Hepatocyte (in vitro differentiated cells): ENCODE measurements at regions not wholly inside any gene's neighbourhood (a gene's known extent, or its start where the extent isn't known, plus 50 kb on each side); places are given as distances from the start of the nearest gene placed in this dataset.

Experiments used
- DNase-seq: peaks from one replicate; pipeline ENCODE4 v3.0.0-alpha.2; 2016; ENCODE audit warnings: low spot score
- H2AFZ ChIP-seq: fragments of 200-600 bp; sonication (generic); 2 replicates; pipeline ENCODE4 v1.6.0; 2016; ENCODE audit warnings: antibody characterized with exemption, mild to moderate bottlenecking
- H3K27ac ChIP-seq: fragments of 200-600 bp; sonication (generic); 2 replicates; pipeline ENCODE4 v1.5.1; 2016; ENCODE audit warnings: mild to moderate bottlenecking
- H3K27me3 ChIP-seq: fragments of 200-600 bp; sonication (generic); 2 replicates; pipeline ENCODE4 v1.6.1; 2016
- H3K36me3 ChIP-seq: fragments of 200-600 bp; sonication (generic); replicated peaks from 2 replicates; pipeline ENCODE4 v1.5.1; 2016; ENCODE audit warnings: low read depth; ENCODE audit not compliant: insufficient read depth
- H3K4me1 ChIP-seq: fragments of 200-600 bp; sonication (generic); 2 replicates; pipeline ENCODE4 v1.5.1; 2016; ENCODE audit warnings: mild to moderate bottlenecking, moderate library complexity; ENCODE audit not compliant: insufficient read depth
- H3K4me2 ChIP-seq: fragments of 200-600 bp; sonication (generic); 2 replicates; pipeline ENCODE4 v1.6.0; 2016
- H3K4me3 ChIP-seq: fragments of 200-600 bp; sonication (generic); 2 replicates; pipeline ENCODE4 v1.5.1; 2016; ENCODE audit warnings: mild to moderate bottlenecking
- H3K79me2 ChIP-seq: fragments of 200-600 bp; sonication (generic); 2 replicates; pipeline ENCODE4 v1.6.0; 2017; ENCODE audit warnings: mild to moderate bottlenecking
- H3K9me2 ChIP-seq: fragments of 200-600 bp; sonication (generic); replicated peaks from 2 replicates; pipeline ENCODE4 v1.6.0; 2017; ENCODE audit warnings: mild to moderate bottlenecking; ENCODE audit not compliant: insufficient read depth
- H3K9me3 ChIP-seq: fragments of 200-600 bp; sonication (generic); 2 replicates; pipeline ENCODE4 v1.5.1; 2016; ENCODE audit warnings: low read depth, mild to moderate bottlenecking
- H4K20me1 ChIP-seq: fragments of 200-600 bp; sonication (generic); 2 replicates; pipeline ENCODE4 v1.6.0; 2016; ENCODE audit warnings: mild to moderate bottlenecking; ENCODE audit not compliant: insufficient read depth, poor library complexity, severe bottlenecking
- CTCF ChIP-seq: fragments of 200-600 bp; sonication (generic); IDR thresholded peaks from 2 replicates; pipeline ENCODE4 v1.5.1; 2016; ENCODE audit warnings: antibody characterized with exemption, mild to moderate bottlenecking; ENCODE audit not compliant: poor library complexity
- EZH2 ChIP-seq: fragments of 200-600 bp; sonication (generic); IDR thresholded peaks from 2 replicates; pipeline ENCODE4 v1.6.1; 2016; ENCODE audit warnings: antibody characterized with exemption, mild to moderate bottlenecking, borderline replicate concordance
- EZH2phosphoT487 ChIP-seq: fragments of 200-600 bp; sonication (generic); IDR thresholded peaks from one replicate; pipeline ENCODE4 v1.6.1; 2018; ENCODE audit warnings: antibody characterized with exemption, mild to moderate bottlenecking, low read depth, moderate library complexity; ENCODE audit not compliant: unreplicated experiment, severe bottlenecking
- WGBS: methylation state at CpG from one replicate; pipeline ENCODE4 v1.1.6; 2016; ENCODE audit warnings: low lambda C conversion rate; ENCODE audit errors: missing lambda C conversion rate; 5-methylcytosine and 5-hydroxymethylcytosine counted together

DNA sequence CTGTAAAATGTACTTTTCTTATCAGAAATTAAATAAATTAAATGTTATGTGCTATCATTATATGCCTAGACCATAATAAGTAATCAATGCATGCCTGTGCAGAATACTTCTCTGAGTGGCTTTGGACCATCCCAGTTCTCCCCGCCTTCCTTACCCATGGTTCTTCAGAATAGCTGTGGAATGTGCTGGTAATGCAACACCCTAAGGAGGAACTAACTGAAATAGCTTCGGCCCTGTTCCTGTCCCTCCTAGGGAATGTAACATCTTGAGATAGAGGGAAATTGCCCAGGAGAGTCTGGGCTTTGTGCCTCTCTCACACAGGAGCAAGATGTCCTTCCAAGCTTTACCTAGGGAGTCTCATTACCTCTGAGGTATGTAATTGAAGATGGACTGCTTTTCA, 693.6 kb upstream of the HS3ST1 start:
- Histone ChIP-seq H4K20me1 (no peaks in the 10 kb centered on the region), H3K9me2 (no peaks in the 10 kb centered on the region), H3K79me2 (no peaks in the 10 kb centered on the region), H3K27ac (no peak overlapping the region), H3K36me3 (no peaks in the 10 kb centered on the region), H3K4me1 (no peaks in the 10 kb centered on the region), H3K4me2 (no peak overlapping the region), H3K4me3 (no peak overlapping the region), H3K9me3 (no peaks in the 10 kb centered on the region), H3K27me3 (no peaks in the 10 kb centered on the region), H2AFZ (no peak overlapping the region)
- no peak for TF ChIP-seq CTCF
- no peak for TF ChIP-seq EZH2
- no peak for TF ChIP-seq EZH2phosphoT487
- no peak for DNase-seq
- 80% methylated on average over 2 of the region's 2 CpGs for WGBS

DNA sequence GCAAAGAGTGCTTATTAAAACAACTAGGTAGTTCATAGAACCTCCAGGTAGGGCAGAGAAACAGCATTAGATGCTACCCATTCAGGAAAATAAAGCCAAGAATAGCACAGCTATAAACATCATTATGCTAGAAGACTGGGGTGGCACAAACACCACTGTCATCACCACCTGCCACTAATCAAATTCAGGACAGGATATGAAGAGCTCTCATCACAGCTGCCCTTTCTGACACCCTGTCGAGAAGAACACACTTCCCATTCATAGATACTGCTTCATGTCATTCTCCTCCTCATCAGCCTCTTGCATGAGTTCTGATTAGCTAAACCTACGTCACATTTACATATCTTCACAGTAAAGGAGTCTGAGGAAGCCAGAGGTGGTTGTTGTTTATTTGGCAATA, 692.3 kb upstream of the HS3ST1 start:
- Histone ChIP-seq H2AFZ (no peak overlapping the region), H3K4me1 (no peaks in the 10 kb centered on the region), H3K27ac (no peak overlapping the region), H3K27me3 (no peaks in the 10 kb centered on the region), H3K4me2 (no peak overlapping the region), H3K36me3 (no peaks in the 10 kb centered on the region), H3K9me3 (no peaks in the 10 kb centered on the region), H3K9me2 (no peaks in the 10 kb centered on the region), H4K20me1 (no peaks in the 10 kb centered on the region), H3K79me2 (no peaks in the 10 kb centered on the region), H3K4me3 (no peak overlapping the region)
- no peak for TF ChIP-seq EZH2
- no peak for TF ChIP-seq EZH2phosphoT487
- no peak for TF ChIP-seq CTCF
- no peak for DNase-seq
- WGBS: 93% methylated on average over 2 of the region's 2 CpGs

GRCh38 chr4:12118651-12119213, 690.0 kb upstream of the HS3ST1 start:
- H3K9me3 ChIP-seq: no peaks in the 10 kb centered on the region
- TF ChIP-seq EZH2phosphoT487 (no peak), EZH2 (no peak), CTCF (no peak)
- H3K4me2 ChIP-seq: no peak overlapping the region
- no peak overlapping the region for H2AFZ ChIP-seq
- no peaks in the 10 kb centered on the region for H3K36me3 ChIP-seq
- H3K79me2 ChIP-seq: no peaks in the 10 kb centered on the region
- no peak overlapping the region for H3K27ac ChIP-seq
- H3K4me3 ChIP-seq: no peak overlapping the region
- WGBS: 84% methylated on average over 2 of the region's 2 CpGs
- H3K9me2 ChIP-seq: no peaks in the 10 kb centered on the region
- no peaks in the 10 kb centered on the region for H3K4me1 ChIP-seq
- peak; percentile 13 for DNase-seq
- H4K20me1 ChIP-seq: no peaks in the 10 kb centered on the region
- no peaks in the 10 kb centered on the region for H3K27me3 ChIP-seq
